Adrenal gland (tissue), 5 donors: ENCODE measurements at regions not wholly inside any gene's neighbourhood (a gene's known extent, or its start where the extent isn't known, plus 50 kb on each side); places are given as distances from the start of the nearest gene placed in this dataset.

Source experiments
- POLR2A ChIP-seq, 2 donors: fragments of 450-650 bp; IDR thresholded peaks; one replicate each; pipeline ENCODE4 v1.6.1; 2017; ENCODE audit warnings: antibody characterized with exemption in 2 of 2, mild to moderate bottlenecking in 2 of 2, moderate library complexity in 1 of 2
- TF ChIP-seq, protein P1 (sequence below), 6 experiments: fragments of 450-650 bp in 4 of 6; fragments of 200-600 bp in 2 of 6; sonication (generic) in 1 of 6; IDR thresholded peaks; 1 replicate in 5 of 6; 2 replicates in 1 of 6; pipeline versions ENCODE4 v1.5.1 to v1.8.0; 2016 to 2021; ENCODE audit warnings: antibody characterized with exemption in 6 of 6, mild to moderate bottlenecking in 2 of 6, moderate library complexity in 1 of 6
- donor health status: DM: no; HTN: no; CAD: no.

DNA sequence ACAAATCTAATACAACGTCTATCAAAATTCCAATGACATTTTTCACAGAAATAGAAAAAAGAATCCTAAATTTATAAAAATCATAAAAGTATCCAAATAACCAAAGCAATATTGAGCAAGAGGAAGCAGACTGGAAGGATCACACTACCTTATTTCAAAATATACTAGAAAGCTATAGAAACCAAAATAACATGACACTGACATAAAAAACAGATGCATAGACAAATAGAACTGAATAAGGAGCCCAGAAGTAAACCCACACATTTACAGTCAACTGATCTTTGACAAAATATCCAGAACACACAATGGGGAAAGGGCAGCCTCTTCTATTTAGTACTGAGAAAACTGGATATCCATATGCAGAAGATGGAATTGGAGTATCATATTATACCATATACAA is 217.5 kb downstream of the MACC1 start:
- TF ChIP-seq, protein P1, sequence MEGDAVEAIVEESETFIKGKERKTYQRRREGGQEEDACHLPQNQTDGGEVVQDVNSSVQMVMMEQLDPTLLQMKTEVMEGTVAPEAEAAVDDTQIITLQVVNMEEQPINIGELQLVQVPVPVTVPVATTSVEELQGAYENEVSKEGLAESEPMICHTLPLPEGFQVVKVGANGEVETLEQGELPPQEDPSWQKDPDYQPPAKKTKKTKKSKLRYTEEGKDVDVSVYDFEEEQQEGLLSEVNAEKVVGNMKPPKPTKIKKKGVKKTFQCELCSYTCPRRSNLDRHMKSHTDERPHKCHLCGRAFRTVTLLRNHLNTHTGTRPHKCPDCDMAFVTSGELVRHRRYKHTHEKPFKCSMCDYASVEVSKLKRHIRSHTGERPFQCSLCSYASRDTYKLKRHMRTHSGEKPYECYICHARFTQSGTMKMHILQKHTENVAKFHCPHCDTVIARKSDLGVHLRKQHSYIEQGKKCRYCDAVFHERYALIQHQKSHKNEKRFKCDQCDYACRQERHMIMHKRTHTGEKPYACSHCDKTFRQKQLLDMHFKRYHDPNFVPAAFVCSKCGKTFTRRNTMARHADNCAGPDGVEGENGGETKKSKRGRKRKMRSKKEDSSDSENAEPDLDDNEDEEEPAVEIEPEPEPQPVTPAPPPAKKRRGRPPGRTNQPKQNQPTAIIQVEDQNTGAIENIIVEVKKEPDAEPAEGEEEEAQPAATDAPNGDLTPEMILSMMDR (IDR thresholded peaks at IDR 0.05): no peak
- no peak for TF ChIP-seq POLR2A (IDR thresholded peaks at IDR 0.05)
